ENCODE measurements at regions not wholly inside any gene's neighbourhood (a gene's known extent, or its start where the extent isn't known, plus 50 kb on each side); places are given as distances from the start of the nearest gene placed in this dataset.

DNA sequence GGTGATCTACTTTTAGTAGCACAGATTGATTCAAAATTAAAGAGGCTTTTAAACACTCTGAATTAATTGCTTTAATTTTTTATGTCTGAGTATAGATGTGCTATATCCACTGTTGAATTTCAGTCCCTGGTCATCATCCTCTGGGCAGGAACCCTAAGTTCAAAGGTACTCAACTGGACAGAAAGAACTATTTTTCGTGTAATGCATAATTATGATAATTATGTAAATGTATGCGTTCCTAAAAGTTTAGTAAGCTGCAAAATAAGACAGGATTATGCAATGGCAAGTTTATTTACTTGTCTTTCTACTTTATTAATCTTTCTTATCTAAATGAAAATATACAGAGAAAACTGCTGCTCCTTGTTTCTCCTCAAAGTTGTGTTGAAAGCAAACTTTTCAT, 690.1 kb upstream of the MAN1A1 start:
- no peak for TF ChIP-seq CTCF (tag by site-specific recombination; IDR thresholded peaks at IDR 0.05)
- TF ChIP-seq SCRT2 (tag by site-specific recombination; IDR thresholded peaks at IDR 0.05) = no peak
- TF ChIP-seq WT1 (tag by site-specific recombination; IDR thresholded peaks at IDR 0.05) = no peak
- TF ChIP-seq EGR2 (tag by site-specific recombination; IDR thresholded peaks at IDR 0.05; ENCODE audit: low read depth) = no peak
- TF ChIP-seq ZEB2 (tag by site-specific recombination; IDR thresholded peaks at IDR 0.05) = no peak
- no peak for TF ChIP-seq ZNF184 (tag by site-specific recombination; IDR thresholded peaks at IDR 0.05)
- TF ChIP-seq ZFP69B (tag by site-specific recombination; IDR thresholded peaks at IDR 0.05) = no peak
- TF ChIP-seq, protein P1, sequence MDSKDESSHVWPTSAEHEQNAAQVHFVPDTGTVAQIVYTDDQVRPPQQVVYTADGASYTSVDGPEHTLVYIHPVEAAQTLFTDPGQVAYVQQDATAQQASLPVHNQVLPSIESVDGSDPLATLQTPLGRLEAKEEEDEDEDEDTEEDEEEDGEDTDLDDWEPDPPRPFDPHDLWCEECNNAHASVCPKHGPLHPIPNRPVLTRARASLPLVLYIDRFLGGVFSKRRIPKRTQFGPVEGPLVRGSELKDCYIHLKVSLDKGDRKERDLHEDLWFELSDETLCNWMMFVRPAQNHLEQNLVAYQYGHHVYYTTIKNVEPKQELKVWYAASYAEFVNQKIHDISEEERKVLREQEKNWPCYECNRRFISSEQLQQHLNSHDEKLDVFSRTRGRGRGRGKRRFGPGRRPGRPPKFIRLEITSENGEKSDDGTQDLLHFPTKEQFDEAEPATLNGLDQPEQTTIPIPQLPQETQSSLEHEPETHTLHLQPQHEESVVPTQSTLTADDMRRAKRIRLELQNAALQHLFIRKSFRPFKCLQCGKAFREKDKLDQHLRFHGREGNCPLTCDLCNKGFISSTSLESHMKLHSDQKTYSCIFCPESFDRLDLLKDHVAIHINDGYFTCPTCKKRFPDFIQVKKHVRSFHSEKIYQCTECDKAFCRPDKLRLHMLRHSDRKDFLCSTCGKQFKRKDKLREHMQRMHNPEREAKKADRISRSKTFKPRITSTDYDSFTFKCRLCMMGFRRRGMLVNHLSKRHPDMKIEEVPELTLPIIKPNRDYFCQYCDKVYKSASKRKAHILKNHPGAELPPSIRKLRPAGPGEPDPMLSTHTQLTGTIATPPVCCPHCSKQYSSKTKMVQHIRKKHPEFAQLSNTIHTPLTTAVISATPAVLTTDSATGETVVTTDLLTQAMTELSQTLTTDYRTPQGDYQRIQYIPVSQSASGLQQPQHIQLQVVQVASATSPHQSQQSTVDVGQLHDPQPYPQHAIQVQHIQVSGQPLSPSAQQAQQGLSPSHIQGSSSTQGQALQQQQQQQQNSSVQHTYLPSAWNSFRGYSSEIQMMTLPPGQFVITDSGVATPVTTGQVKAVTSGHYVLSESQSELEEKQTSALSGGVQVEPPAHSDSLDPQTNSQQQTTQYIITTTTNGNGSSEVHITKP (tag by site-specific recombination; IDR thresholded peaks at IDR 0.05) = no peak
- no peak for TF ChIP-seq REPIN1 (tag by site-specific recombination; IDR thresholded peaks at IDR 0.05; ENCODE audit: low read depth)

Measured in HEK293 (cell line).